Vagina (tissue), 2 donors: ENCODE measurements at regions not wholly inside any gene's neighbourhood (a gene's known extent, or its start where the extent isn't known, plus 50 kb on each side); places are given as distances from the start of the nearest gene placed in this dataset.

Experiments used
- CTCF ChIP-seq, 3 experiments: fragments of 450-650 bp in 2 of 3; fragments of 200-600 bp in 1 of 3; sonication (generic) in 1 of 3; IDR thresholded peaks; one replicate each; pipeline ENCODE4 v1.5.1; 2017 to 2019; ENCODE audit warnings: antibody characterized with exemption in 3 of 3, mild to moderate bottlenecking in 2 of 3, moderate library complexity in 2 of 3
- POLR2A ChIP-seq, 2 donors: fragments of 450-650 bp; IDR thresholded peaks; one replicate each; pipeline ENCODE4 v1.6.1; 2017; ENCODE audit warnings: antibody characterized with exemption in 2 of 2, mild to moderate bottlenecking in 2 of 2, moderate library complexity in 2 of 2

GRCh38 chr5:25481463-25481862 is 836.7 kb upstream of the CDH10 start:
- TF ChIP-seq POLR2A (IDR thresholded peaks at IDR 0.05) (no peak), CTCF (IDR thresholded peaks at IDR 0.05) (no peak)
